ENCODE measurements at regions not wholly inside any gene's neighbourhood (a gene's known extent, or its start where the extent isn't known, plus 50 kb on each side); places are given as distances from the start of the nearest gene placed in this dataset.

DNA sequence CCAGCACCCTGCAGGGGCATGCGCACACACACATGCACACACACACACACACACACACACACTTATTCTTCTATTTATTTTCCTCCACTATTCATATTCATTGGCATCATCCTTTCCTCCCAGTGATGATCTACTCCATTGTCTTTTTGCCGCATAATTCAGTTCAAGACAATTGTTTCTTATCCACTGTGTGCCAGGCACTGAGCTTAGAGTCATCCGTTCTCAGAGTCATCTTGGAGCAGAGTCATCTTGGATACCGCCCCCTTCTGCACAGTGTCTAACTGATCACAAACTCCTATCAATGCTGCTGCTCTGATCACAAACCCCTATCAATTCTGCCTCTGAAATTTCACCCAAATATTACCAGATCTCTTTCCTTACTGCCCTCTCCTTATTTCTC is 102.8 kb upstream of the PROX1 start:
- DNase-seq: no peak
- H3K27me3 ChIP-seq: no peaks in the 10 kb centered on the region
- intact Hi-C loops (cut with DNase I; ENCODE audit: low total_unique reads): no loop called here
- in situ Hi-C loops (cut with MboI; ENCODE audit: low pct_ligation_motif_present in 1 of 4, low pct_unique_long_range_greater_than_20kb in 1 of 4, low sequenced_read_pairs in 3 of 4): no loop called here
- H3K36me3 ChIP-seq: no peaks in the 10 kb centered on the region
- no peak for TF ChIP-seq POLR2AphosphoS5 (IDR thresholded peaks at IDR 0.05)
- TF ChIP-seq POLR2A (IDR thresholded peaks at IDR 0.05): no peak
- TF ChIP-seq EP300 (IDR thresholded peaks at IDR 0.05; ENCODE audit: low read depth): no peak
- TF ChIP-seq, protein P1, sequence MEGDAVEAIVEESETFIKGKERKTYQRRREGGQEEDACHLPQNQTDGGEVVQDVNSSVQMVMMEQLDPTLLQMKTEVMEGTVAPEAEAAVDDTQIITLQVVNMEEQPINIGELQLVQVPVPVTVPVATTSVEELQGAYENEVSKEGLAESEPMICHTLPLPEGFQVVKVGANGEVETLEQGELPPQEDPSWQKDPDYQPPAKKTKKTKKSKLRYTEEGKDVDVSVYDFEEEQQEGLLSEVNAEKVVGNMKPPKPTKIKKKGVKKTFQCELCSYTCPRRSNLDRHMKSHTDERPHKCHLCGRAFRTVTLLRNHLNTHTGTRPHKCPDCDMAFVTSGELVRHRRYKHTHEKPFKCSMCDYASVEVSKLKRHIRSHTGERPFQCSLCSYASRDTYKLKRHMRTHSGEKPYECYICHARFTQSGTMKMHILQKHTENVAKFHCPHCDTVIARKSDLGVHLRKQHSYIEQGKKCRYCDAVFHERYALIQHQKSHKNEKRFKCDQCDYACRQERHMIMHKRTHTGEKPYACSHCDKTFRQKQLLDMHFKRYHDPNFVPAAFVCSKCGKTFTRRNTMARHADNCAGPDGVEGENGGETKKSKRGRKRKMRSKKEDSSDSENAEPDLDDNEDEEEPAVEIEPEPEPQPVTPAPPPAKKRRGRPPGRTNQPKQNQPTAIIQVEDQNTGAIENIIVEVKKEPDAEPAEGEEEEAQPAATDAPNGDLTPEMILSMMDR (IDR thresholded peaks at IDR 0.05): no peak
- H3K27ac ChIP-seq: no peak overlapping the region
- no peak overlapping the region for H3K4me3 ChIP-seq
- no peaks in the 10 kb centered on the region for H3K9me3 ChIP-seq
- WGBS, 2 donors (ENCODE audit: low coverage in 1 of 2): 86 to 93% methylated on average over 2 to 4 of the region's 4 CpGs
- no peaks in the 10 kb centered on the region for H3K4me1 ChIP-seq

DNA sequence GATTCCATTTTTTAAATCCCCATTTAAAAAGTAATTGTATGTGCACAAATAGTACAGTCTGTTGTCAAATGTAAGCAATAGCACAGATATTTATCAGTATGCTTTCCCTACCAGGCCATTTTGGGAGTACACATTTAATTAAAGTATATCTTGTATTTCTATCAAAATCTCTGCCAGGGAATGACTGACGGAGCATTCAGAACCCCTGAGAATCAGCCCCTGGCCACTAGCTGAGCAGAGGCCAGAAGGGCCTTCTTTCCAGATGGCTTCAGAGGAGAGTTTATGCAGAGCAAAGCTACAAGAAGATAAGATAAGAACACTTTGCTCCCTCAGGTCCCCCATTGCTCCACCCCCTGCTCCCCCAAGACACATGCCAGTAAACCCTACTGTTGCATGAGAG is 99.9 kb upstream of the PROX1 start:
- no peaks in the 10 kb centered on the region for H3K9me3 ChIP-seq
- DNase-seq: no peak
- intact Hi-C loops (cut with DNase I; ENCODE audit: low total_unique reads): no loop called here
- H3K4me3 ChIP-seq: no peak overlapping the region
- H3K27ac ChIP-seq: no peak overlapping the region
- in situ Hi-C loops (cut with MboI; ENCODE audit: low pct_ligation_motif_present in 1 of 4, low pct_unique_long_range_greater_than_20kb in 1 of 4, low sequenced_read_pairs in 3 of 4): no loop called here
- TF ChIP-seq POLR2AphosphoS5 (IDR thresholded peaks at IDR 0.05) (no peak), EP300 (IDR thresholded peaks at IDR 0.05; ENCODE audit: low read depth) (no peak), POLR2A (IDR thresholded peaks at IDR 0.05) (no peak)
- TF ChIP-seq, protein P1 (IDR thresholded peaks at IDR 0.05): no peak
- 97 to 100% methylated on average over 1 of the region's 1 CpG for WGBS, 2 donors (ENCODE audit: low coverage in 1 of 2)
- no peaks in the 10 kb centered on the region for H3K4me1 ChIP-seq
- no peaks in the 10 kb centered on the region for H3K36me3 ChIP-seq
- no peaks in the 10 kb centered on the region for H3K27me3 ChIP-seq

DNA sequence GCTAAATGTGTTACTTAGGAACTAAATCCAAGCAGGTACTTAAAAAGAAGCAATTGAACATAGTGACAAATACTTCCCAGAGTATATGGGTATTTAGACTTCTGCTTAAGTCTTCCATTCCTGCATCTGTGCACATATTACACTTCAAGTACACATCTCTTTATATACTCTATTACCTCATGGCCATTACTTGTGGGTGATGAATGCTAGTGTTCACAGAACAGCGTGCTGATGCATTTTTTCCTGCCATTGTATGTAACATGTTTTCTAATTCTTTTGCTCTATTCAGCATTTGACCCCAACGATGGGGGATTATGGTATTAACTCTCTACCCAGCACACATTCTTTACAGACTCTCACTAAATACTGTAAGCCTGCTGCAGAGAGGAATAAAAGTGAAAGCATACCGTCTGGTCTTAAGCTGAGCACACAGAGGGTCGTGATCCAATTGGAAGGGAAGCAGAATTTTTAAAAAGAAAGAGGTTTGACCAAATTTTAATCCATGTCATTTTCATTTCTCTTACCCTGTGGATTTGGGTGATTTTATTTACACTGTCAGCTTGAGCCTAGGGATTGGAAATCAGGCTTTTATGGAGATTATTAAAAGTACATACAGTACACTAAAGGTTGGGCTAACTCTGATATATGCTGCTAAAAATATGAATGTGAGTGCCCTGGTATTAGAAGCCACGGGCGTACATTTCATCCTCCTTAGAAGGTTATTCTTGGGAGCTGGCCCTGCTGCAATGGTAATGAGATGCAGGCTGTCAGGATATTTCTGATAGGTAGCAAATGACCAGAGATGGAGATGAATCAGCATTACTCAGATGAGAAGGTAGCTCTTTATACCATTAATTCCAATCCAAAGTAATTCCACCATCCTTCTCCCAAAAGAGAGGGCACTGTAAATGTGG is 95.5 kb upstream of the PROX1 start:
- Histone ChIP-seq H3K27me3 (no peaks in the 10 kb centered on the region), H3K27ac (no peak overlapping the region), H3K4me3 (no peak overlapping the region), H3K4me1 (no peaks in the 10 kb centered on the region), H3K9me3 (no peaks in the 10 kb centered on the region), H3K36me3 (no peaks in the 10 kb centered on the region)
- TF ChIP-seq POLR2AphosphoS5 (IDR thresholded peaks at IDR 0.05) (no peak), EP300 (IDR thresholded peaks at IDR 0.05; ENCODE audit: low read depth) (no peak), POLR2A (IDR thresholded peaks at IDR 0.05) (no peak)
- TF ChIP-seq, protein P1 (IDR thresholded peaks at IDR 0.05): no peak
- intact Hi-C loops (cut with DNase I; ENCODE audit: low total_unique reads): no loop called here
- WGBS, 2 donors (ENCODE audit: low coverage in 1 of 2): 69 to 71% methylated on average over 4 to 6 of the region's 6 CpGs
- in situ Hi-C loops (cut with MboI; ENCODE audit: low pct_ligation_motif_present in 1 of 4, low pct_unique_long_range_greater_than_20kb in 1 of 4, low sequenced_read_pairs in 3 of 4): no loop called here
- DNase-seq: no peak

DNA sequence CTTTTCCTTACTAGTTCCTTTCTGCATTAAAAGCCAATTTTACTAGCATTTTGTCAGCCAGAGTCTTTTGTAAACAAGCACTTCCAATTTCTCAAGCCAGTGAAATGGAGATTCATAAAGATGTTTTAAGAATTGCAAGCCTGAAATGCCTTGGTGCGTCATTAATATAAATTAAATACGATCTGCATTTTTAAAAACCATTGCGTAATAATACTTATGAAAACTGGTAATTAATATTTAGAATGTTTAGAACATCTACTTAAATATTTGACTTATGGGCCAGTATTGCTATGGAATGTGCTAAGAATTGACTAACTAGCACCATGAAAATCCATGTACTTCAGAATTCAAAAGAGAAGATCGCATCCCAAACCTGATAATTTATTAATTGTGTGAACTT is 89.1 kb upstream of the PROX1 start:
- Histone ChIP-seq H3K4me3 (no peak overlapping the region), H3K27me3 (no peaks in the 10 kb centered on the region), H3K27ac (no peak overlapping the region), H3K4me1 (no peaks in the 10 kb centered on the region), H3K9me3 (no peaks in the 10 kb centered on the region), H3K36me3 (no peaks in the 10 kb centered on the region)
- in situ Hi-C loops (cut with MboI; ENCODE audit: low pct_ligation_motif_present in 1 of 4, low pct_unique_long_range_greater_than_20kb in 1 of 4, low sequenced_read_pairs in 3 of 4): no loop called here
- 82 to 91% methylated on average over 4 of the region's 4 CpGs for WGBS, 2 donors (ENCODE audit: low coverage in 1 of 2)
- no peak for DNase-seq
- TF ChIP-seq POLR2A (IDR thresholded peaks at IDR 0.05) (no peak), POLR2AphosphoS5 (IDR thresholded peaks at IDR 0.05) (no peak), EP300 (IDR thresholded peaks at IDR 0.05; ENCODE audit: low read depth) (no peak)
- TF ChIP-seq, protein P1 (IDR thresholded peaks at IDR 0.05): no peak
- intact Hi-C loops (cut with DNase I; ENCODE audit: low total_unique reads): no loop called here
